Cardiac fibroblast (primary cell): ENCODE measurements at regions not wholly inside any gene's neighbourhood (a gene's known extent, or its start where the extent isn't known, plus 50 kb on each side); places are given as distances from the start of the nearest gene placed in this dataset.

ENCODE experiments used
- DNase-seq, 2 donors: peaks; one replicate each; pipeline versions ENCODE4 v3.0.0 to v3.0.0-alpha.2; 2010; ENCODE audit warnings: low read depth in 2 of 2
- H3K4me3 ChIP-seq, 2 donors: replicated peaks in 1 of 2; 1 replicate in 1 of 2; 2 replicates in 1 of 2; pipeline ENCODE4 v1.5.1; 2011; ENCODE audit warnings: low read depth in 2 of 2, low read length in 2 of 2, mild to moderate bottlenecking in 2 of 2, moderate library complexity in 1 of 2
- TF ChIP-seq, protein P1 (sequence below): IDR thresholded peaks from one replicate; pipeline ENCODE4 v1.5.1; 2011; ENCODE audit warnings: low read depth, mild to moderate bottlenecking, low read length, inconsistent platforms

DNA sequence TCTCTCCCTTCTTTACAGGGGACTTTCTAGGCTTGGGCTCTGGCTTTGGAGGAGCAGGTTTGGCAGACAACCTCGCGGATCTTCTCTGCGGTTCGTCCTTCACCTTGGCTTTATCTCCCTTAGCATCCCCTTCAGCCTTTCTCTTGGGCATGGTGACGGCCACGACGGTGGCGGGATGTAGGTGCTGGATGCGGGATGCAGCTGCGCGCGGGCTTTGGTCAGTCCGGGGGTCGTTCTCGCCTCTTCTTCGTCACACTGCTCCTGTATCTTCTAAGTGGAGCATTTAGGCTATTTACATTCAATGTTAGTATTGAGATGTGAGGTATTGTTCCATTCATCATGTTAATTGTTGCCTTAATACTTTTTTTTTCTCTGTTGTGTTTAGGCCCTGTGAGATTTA lies 217.2 kb upstream of the STXBP6 start:
- DNase-seq, result no peak
- H3K4me3 ChIP-seq, result no peak overlapping the region
- TF ChIP-seq, protein P1, sequence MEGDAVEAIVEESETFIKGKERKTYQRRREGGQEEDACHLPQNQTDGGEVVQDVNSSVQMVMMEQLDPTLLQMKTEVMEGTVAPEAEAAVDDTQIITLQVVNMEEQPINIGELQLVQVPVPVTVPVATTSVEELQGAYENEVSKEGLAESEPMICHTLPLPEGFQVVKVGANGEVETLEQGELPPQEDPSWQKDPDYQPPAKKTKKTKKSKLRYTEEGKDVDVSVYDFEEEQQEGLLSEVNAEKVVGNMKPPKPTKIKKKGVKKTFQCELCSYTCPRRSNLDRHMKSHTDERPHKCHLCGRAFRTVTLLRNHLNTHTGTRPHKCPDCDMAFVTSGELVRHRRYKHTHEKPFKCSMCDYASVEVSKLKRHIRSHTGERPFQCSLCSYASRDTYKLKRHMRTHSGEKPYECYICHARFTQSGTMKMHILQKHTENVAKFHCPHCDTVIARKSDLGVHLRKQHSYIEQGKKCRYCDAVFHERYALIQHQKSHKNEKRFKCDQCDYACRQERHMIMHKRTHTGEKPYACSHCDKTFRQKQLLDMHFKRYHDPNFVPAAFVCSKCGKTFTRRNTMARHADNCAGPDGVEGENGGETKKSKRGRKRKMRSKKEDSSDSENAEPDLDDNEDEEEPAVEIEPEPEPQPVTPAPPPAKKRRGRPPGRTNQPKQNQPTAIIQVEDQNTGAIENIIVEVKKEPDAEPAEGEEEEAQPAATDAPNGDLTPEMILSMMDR, result no peak

DNA sequence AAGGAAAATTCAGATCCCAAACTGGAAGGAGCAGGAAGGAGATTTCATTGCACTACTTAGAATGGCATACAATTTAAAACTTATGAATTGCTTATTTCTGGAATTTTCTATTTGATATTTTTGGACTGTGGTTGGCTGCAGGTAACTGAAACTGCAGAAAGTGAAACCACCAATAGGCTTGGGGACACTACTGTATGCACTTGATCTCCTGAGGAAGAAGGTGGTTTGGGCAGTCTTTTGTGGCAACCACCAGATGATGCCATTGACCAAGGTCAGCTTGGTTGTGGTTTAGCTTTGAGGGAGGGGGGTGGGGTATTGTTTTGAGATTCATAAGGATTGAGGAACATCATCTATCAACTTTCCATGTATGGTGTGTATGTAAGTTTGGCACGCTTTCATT lies 209.5 kb upstream of the STXBP6 start:
- TF ChIP-seq, protein P1, result no peak
- H3K4me3 ChIP-seq, result no peak overlapping the region
- DNase-seq, result no peak

DNA sequence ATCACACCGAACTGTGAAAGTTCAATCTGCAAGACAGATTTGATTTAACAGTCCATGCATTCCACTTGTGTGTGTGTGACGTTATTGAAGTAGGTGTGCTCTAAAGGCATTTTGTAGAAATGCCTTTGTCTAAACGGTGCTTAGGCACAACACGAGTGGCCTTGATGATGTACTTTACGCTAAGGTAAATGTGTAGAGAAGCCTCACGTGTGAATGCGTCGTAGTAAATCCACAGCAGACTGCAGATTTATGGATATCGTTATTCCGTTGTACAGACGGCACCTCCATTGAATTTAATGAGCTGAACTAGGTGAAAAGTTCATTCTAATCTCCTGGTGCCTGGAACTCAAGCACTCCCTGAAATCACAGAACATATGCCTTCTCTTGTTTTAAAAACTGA lies 202.8 kb upstream of the STXBP6 start:
- TF ChIP-seq, protein P1, result no peak
- no peak for DNase-seq

DNA sequence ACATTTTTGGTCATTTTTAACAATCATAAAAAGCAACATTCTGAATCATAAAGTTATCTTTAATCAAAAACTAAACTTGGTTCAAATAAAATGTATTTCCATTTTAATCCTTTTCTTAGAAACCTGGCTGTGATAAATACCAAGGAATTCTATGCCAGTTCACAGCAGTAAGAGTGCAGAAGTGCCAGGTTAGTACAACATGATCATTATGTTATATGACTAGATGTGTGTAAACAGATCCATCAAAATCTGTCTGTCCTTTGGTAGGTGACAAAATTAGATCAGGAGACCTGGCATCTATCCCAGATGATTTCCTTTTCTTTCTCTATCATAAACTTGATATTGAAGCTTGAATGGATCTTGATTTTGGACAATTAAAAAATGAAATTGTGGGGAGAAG lies 200.6 kb upstream of the STXBP6 start:
- TF ChIP-seq, protein P1, result no peak
- no peak for DNase-seq
- H3K4me3 ChIP-seq, result no peak overlapping the region

More for the DNA sequence above, 202.8 kb upstream of the STXBP6 start:
- no peak overlapping the region for H3K4me3 ChIP-seq

DNA sequence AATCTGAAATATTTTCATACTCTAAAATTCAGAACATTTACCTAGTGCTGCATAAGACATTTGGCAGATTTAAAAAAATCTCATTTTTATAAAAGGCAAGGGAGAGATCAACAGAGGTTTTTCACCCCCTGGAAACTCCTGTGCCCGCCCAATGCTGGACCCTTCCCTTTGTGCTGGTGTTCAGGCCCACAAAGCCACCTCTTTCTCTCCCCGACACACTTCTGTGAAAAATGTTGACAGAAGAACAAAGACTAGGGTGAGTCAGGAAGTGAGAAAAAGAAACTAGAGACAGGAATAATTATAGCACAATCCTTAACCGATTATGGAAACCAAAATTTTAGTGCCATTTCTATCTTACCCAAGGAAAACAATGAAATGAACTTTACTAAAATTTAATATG lies 197.7 kb upstream of the STXBP6 start:
- H3K4me3 ChIP-seq, result no peak overlapping the region
- no peak for DNase-seq
- TF ChIP-seq, protein P1, result no peak

DNA sequence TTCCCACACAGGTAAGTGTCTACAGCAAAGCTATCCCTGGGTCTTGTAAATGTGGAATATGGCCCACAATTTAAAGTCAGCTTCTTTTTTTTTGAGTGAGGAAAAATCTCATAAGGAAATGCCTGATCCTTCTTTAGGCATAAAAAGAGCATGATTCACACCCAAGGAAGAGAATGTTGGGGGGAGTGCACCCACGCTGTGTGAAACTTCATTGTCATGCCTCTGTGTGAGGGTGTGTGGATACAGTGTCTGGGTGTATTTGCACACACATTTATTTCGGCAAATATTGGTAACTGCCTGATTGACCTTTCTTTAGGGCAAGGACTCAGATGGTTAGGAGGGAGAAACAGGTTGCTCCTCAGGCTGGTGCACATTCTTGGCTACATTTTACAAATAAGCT lies 196.8 kb upstream of the STXBP6 start:
- DNase-seq, result no peak

DNA sequence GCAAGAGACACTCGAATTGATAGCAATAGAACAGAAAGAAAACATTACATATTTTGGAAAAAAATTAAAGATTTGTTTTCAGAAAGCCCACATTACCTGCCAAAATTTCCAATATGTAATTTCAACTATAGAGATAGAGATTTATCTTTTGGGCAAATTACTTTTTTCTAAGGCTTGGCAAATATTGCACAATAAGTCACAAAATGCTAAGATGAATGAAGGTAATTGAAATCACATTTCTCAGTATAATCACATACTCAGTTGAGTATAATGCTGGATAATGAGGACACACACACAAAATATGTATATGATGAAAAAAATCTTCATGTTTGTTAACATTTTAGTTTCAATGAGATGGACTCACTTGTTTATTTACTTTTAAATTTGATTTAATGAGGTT lies 189.2 kb upstream of the STXBP6 start:
- TF ChIP-seq, protein P1, result no peak
- H3K4me3 ChIP-seq, result no peak overlapping the region
- DNase-seq, result no peak

More for the DNA sequence above, 196.8 kb upstream of the STXBP6 start:
- H3K4me3 ChIP-seq, result no peak overlapping the region
- TF ChIP-seq, protein P1, result no peak
